GM12864 (cell line): ENCODE measurements at regions not wholly inside any gene's neighbourhood (a gene's known extent, or its start where the extent isn't known, plus 50 kb on each side); places are given as distances from the start of the nearest gene placed in this dataset.
A peak's percentile ranks its signal among the peaks of the same experiment; 100 is the strongest.

Experiments
- DNase-seq: peaks from one replicate; pipeline ENCODE4 v3.0.0-alpha.2; 2011; ENCODE audit warnings: low read depth
- H3K4me3 ChIP-seq: 2 replicates; pipeline ENCODE4 v1.5.1; 2011; ENCODE audit warnings: mild to moderate bottlenecking, low read depth, low read length, control low read depth
- TF ChIP-seq, protein P1 (sequence below): IDR thresholded peaks from 2 replicates; pipeline ENCODE4 v1.5.1; 2011; ENCODE audit warnings: low read depth, mild to moderate bottlenecking, moderate library complexity, low read length, control low read depth, inconsistent platforms; ENCODE audit errors: missing control alignments

GRCh38 chr2:150357770-150358467 lies 129.5 kb downstream of the RND3 start:
- TF ChIP-seq, protein P1, sequence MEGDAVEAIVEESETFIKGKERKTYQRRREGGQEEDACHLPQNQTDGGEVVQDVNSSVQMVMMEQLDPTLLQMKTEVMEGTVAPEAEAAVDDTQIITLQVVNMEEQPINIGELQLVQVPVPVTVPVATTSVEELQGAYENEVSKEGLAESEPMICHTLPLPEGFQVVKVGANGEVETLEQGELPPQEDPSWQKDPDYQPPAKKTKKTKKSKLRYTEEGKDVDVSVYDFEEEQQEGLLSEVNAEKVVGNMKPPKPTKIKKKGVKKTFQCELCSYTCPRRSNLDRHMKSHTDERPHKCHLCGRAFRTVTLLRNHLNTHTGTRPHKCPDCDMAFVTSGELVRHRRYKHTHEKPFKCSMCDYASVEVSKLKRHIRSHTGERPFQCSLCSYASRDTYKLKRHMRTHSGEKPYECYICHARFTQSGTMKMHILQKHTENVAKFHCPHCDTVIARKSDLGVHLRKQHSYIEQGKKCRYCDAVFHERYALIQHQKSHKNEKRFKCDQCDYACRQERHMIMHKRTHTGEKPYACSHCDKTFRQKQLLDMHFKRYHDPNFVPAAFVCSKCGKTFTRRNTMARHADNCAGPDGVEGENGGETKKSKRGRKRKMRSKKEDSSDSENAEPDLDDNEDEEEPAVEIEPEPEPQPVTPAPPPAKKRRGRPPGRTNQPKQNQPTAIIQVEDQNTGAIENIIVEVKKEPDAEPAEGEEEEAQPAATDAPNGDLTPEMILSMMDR, result no peak
- peak; percentile 42 for DNase-seq
- H3K4me3 ChIP-seq, result no peak overlapping the region

- no peak for DNase-seq
- H3K4me3 ChIP-seq, result no peak overlapping the region
- TF ChIP-seq, protein P1, result no peak
Observed at GRCh38 chr2:150355440-150355839, 132.0 kb downstream of the RND3 start.

GRCh38 chr2:150353376-150353775 lies 134.1 kb downstream of the RND3 start:
- TF ChIP-seq, protein P1, result no peak
- H3K4me3 ChIP-seq, result no peak overlapping the region
- DNase-seq, result no peak

DNA sequence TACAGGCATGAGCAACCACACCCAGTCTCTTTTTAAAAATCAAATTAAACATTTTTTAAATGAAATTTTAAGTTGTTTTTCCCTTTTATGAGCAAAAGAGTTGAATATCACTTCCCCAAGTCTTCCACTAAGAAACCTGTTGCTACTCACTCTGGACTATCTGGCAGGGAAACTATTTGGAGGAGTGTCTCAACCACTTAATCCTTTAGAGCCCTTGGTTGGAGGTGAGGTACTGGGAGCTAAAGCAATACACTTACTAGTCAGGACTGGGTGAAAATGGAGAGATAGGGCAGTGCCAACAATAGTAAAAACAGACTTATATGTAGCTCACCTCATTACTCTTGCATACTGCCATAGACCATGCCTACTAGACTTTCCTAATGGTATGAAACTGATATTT lies 135.5 kb downstream of the RND3 start:
- DNase-seq, result no peak

GRCh38 chr2:150350500-150350899 lies 137.0 kb downstream of the RND3 start:
- no peak for DNase-seq
- TF ChIP-seq, protein P1, result no peak
- H3K4me3 ChIP-seq, result no peak overlapping the region

More for the DNA sequence above, 135.5 kb downstream of the RND3 start:
- no peak overlapping the region for H3K4me3 ChIP-seq
- TF ChIP-seq, protein P1, result no peak

DNA sequence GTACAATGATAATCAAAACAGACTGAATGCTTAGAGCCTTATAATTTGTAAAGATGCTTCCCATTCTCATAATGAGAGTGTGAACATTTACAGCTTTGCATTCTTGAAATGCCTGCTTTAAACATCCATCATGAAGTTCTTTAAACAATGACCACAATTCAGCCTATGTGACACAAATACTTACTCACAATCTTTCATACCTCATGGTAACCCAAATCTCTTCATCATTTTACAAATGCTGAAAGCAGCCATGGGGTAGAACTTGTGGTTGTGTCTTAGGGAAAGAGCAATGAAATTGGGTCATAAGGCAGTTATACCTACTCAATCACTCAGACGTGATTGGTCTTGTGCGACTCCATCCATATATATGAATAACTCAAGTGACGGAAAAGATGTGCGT lies 140.7 kb downstream of the RND3 start:
- DNase-seq, result no peak
- no peak overlapping the region for H3K4me3 ChIP-seq
- TF ChIP-seq, protein P1, result no peak
